Activated T-helper 2 cell treated with anti-CD3 and anti-CD28 coated beads, Interferon-gamma antibody, Interleukin-2, Interleukin-4, amounts not matched to agents 10 μg/mL and 5 μg/mL and 100 μg/mL, durations not matched to agents 14 hours and 24 hours and 36 hours (primary cell): ENCODE measurements at regions not wholly inside any gene's neighbourhood (a gene's known extent, or its start where the extent isn't known, plus 50 kb on each side); places are given as distances from the start of the nearest gene placed in this dataset.
"Not testable (repeated sequence)": the region's sequence is repeated elsewhere in the genome, so short reads cannot be mapped to it uniquely, and the experiment has no call there.

Experiments used
- DNase-seq: peaks from one replicate; pipeline ENCODE4 v3.0.0; 2021; ENCODE audit warnings: low spot score
- H3K27ac Mint-ChIP-seq: one replicate; pipeline ENCODE4 v1.8.0; 2021; ENCODE audit warnings: mixed read lengths
- H3K27me3 Mint-ChIP-seq: one replicate; pipeline ENCODE4 v1.8.0; 2021; ENCODE audit warnings: low read depth, mixed read lengths
- H3K36me3 Mint-ChIP-seq: one replicate; pipeline ENCODE4 v1.8.0; 2021; ENCODE audit warnings: low read depth, mixed read lengths
- H3K4me1 Mint-ChIP-seq: one replicate; pipeline ENCODE4 v1.8.0; 2021; ENCODE audit warnings: low read depth, mixed read lengths
- H3K4me3 Mint-ChIP-seq: one replicate; pipeline ENCODE4 v1.8.0; 2021; ENCODE audit warnings: low read depth, mild to moderate bottlenecking, moderate library complexity, mixed read lengths
- H3K9me3 Mint-ChIP-seq: one replicate; pipeline ENCODE4 v1.8.0; 2021; ENCODE audit warnings: mixed read lengths
- intact Hi-C: fragments of 100-400 bp; cut with micrococcal nuclease; formaldehyde crosslinking; loops from one replicate; pipeline ENCODE4 v1.15.1; 2023

DNA sequence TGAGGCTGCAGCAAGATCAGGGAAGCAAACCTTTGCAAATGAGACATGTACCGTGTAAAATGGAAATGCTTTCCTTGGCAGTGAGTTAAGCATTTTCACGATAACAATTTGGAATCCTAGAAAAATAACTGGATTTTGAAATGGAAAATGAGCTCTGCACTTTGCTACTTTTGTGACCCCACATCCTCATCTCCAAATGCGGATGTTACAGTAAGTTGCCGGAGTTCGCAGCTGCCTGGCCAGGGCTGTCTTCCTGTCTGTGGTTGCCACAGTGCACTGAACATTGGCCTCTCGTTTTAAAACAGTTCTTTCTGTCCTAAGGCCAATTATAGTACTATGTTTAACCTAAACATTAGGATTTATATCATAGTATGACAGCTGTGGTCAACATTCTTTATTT lies 136.2 kb upstream of the FZD8 start:
- Mint-ChIP-seq H3K36me3 (no peaks in the 10 kb centered on the region), H3K27ac (no peak overlapping the region), H3K4me1 (no peaks in the 10 kb centered on the region), H3K4me3 (no peak overlapping the region), H3K27me3 (no peaks in the 10 kb centered on the region), H3K9me3 (no peaks in the 10 kb centered on the region)
- no peak for DNase-seq
- intact Hi-C loops = no loop called here

DNA sequence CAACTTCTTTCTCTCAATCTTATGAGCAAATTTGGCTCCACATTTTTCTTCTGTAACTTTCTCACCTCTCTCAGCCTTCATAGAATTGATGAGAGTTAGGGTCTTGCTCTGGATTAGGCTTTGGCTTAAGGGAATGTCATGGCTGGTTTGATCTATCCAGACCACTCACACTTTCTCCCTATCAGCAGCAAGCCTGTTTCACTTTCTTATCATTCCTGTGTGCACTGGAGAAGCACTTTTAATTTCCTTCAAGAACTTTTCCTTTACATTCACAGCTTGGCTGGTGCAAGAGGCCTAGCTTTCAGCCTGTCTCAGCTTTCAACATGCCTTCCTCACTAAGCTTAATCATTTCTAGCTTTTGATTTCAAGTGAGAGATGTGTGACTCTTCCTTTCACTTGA lies 134.5 kb upstream of the FZD8 start:
- H3K9me3 Mint-ChIP-seq, H3K27me3 Mint-ChIP-seq, H3K4me3 Mint-ChIP-seq, DNase-seq, H3K4me1 Mint-ChIP-seq, H3K27ac Mint-ChIP-seq, intact Hi-C loops, H3K36me3 Mint-ChIP-seq: not testable (repeated sequence)

DNA sequence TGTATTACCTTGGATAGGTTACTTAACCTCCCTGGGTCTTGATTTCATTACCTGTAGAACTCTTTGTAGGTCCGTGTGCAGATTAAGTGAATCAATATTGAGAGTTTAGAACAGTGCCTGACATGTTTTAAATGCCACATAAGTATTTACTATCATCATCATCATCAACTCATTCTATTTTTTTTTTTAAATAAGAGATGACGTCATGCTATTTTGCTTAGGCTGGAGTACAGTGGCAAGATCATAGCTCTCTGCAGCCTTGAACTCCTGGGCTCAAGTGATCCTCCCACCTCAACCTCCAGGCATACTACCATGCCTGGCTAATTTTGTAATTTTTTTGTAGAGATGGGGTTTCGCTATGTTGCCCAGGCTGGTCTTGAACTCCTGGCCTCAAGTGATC lies 132.0 kb upstream of the FZD8 start:
- H3K36me3 Mint-ChIP-seq = no peaks in the 10 kb centered on the region
- intact Hi-C loops = no loop called here
- no peak for DNase-seq
- H3K4me1 Mint-ChIP-seq = no peaks in the 10 kb centered on the region
- H3K9me3 Mint-ChIP-seq = no peaks in the 10 kb centered on the region
- no peak overlapping the region for H3K4me3 Mint-ChIP-seq
- H3K27ac Mint-ChIP-seq = no peak overlapping the region
- no peaks in the 10 kb centered on the region for H3K27me3 Mint-ChIP-seq

DNA sequence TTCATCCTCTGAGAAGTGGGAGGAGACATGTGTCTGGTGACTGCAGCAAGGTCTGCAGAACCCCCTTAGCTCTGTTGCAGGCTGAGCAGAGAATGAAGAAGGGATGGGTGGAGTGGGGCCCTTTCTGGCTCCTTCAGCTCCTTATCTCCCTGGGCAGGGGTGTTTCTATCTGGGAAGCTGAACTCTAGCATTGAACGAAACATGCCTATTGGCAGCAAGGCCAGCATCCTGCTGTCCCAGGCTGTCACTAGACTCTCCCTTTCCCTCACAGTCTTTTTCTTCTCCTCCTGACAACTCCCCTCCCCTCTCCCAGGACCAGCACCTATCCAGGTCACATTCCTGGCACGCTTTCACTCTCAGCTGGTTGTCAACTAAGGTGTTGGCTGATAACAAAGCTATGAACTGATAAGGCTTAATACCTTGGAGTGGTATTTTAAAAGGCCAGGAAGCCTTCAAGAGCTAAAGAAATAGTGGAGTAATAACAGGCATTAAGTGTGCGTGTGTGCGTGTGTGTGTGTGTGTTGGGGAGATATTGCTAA lies 128.8 kb upstream of the FZD8 start:
- DNase-seq = no peak

DNA sequence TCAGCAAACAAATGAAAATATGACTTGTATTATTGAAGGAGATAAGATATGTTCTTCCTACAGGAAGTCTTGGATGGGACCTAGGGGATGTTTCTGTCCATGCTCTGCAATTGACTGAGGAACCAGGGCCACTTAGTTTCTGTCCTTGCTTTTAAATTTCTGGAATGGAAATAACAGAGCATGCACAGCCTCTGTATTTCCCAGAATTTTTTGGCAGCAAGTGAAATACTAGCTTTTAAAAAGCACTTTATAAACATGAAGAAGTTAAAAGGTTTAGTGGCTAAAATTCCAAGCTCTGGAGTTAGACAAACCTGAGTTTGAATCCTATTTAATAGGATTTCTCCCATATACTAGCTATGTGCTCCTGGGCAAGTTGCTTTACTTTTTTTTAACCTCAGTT lies 127.7 kb upstream of the FZD8 start:
- Mint-ChIP-seq H3K36me3 (no peaks in the 10 kb centered on the region), H3K9me3 (no peaks in the 10 kb centered on the region), H3K27me3 (no peaks in the 10 kb centered on the region), H3K4me1 (no peaks in the 10 kb centered on the region), H3K27ac (no peak overlapping the region), H3K4me3 (no peak overlapping the region)
- intact Hi-C loops = no loop called here
- no peak for DNase-seq

More for the DNA sequence above, 128.8 kb upstream of the FZD8 start:
- intact Hi-C loops = no loop called here
- Mint-ChIP-seq H3K27me3 (no peaks in the 10 kb centered on the region), H3K9me3 (no peaks in the 10 kb centered on the region), H3K4me1 (no peaks in the 10 kb centered on the region), H3K4me3 (no peak overlapping the region), H3K27ac (no peak overlapping the region), H3K36me3 (no peaks in the 10 kb centered on the region)

DNA sequence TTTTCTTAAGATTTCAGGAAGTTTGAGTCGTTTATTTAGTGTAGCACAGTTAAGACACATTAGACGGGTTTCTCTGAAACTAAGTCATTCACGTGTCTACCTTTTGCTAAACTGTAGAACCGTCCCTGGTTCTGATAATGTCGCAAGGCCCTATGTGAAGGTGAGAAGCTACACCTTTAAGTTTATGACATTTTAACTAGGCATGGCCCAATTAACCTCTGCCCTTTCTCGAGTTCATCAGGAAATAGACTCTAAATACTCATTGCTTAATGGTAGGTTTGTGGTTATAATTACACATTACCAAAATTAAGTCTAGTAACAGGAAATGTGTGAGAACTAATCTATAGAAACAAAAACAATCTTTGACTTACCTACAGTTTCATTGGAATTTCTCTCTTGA lies 126.6 kb upstream of the FZD8 start:
- Mint-ChIP-seq H3K27ac (no peak overlapping the region), H3K9me3 (no peaks in the 10 kb centered on the region), H3K36me3 (no peaks in the 10 kb centered on the region), H3K4me1 (no peaks in the 10 kb centered on the region), H3K4me3 (no peak overlapping the region), H3K27me3 (no peaks in the 10 kb centered on the region)
- no peak for DNase-seq
- intact Hi-C loops = no loop called here

DNA sequence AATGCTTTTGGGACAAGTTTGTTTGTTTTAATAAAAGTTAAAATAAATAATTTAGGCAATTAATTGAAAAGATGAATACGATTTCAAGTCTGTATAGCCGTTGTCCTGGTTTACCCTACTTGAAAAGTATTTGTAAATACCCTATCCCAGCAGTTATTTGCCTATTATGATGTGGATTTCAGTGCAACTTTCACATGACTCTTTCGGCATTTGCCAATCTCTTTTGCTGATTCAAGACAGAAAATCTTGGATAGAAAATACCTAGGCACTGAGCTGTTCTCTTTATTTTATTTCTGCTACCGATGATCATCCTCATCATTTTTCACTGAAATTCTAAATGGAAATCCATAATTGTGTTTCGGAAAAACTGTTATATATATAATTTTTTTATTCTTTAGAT lies 125.9 kb upstream of the FZD8 start:
- intact Hi-C loops = no loop called here
- Mint-ChIP-seq H3K9me3 (no peaks in the 10 kb centered on the region), H3K36me3 (no peaks in the 10 kb centered on the region), H3K27ac (no peak overlapping the region), H3K27me3 (no peaks in the 10 kb centered on the region), H3K4me3 (no peak overlapping the region), H3K4me1 (no peaks in the 10 kb centered on the region)
- no peak for DNase-seq

DNA sequence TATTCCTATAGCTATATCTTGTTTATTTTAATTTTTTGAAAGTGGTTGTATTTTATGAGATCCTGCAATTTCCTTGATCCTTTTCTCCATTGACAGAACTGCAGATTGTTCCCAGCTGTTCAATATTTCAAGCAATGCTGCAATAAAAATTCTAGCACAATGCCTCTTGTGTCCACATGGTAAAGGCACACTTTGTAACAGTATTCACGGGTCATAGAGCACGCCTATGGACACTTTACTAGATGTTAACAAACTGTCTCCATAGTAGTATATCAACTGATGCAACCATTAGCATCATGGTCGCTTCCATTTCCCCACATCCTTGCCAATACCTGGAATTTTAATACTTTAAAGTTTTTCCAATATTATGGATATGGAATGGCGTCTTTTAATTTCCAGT lies 123.9 kb upstream of the FZD8 start:
- no peaks in the 10 kb centered on the region for H3K9me3 Mint-ChIP-seq
- no peaks in the 10 kb centered on the region for H3K36me3 Mint-ChIP-seq
- DNase-seq = no peak
- no peaks in the 10 kb centered on the region for H3K27me3 Mint-ChIP-seq
- intact Hi-C loops = no loop called here
- no peaks in the 10 kb centered on the region for H3K4me1 Mint-ChIP-seq
- H3K4me3 Mint-ChIP-seq = no peak overlapping the region
- H3K27ac Mint-ChIP-seq = no peak overlapping the region

DNA sequence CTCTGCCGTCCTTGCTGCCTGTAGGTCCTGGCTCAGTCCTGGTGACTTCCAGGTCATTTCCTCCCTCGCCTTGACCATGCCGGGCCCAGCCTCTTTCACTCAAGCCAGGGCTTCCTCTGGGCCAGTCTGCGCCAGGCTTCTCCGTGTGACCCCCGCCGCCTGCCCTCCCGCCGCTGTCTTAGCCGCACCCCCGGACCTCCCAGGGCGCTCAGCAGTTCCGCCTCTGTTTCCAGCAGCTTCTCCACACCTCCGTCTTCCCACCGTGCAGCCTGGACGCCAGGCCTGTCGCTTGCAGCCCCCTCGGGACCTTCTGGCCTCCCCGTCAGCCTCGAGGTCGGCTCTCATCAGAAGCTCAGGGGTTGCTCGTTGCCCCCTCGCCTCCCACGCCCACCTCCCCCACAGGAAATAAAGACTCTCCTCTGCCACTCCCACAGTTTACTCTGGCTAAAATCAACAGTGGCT lies 123.0 kb upstream of the FZD8 start:
- no peaks in the 10 kb centered on the region for H3K9me3 Mint-ChIP-seq
- no peak for DNase-seq
- no peak overlapping the region for H3K4me3 Mint-ChIP-seq
- H3K36me3 Mint-ChIP-seq = no peaks in the 10 kb centered on the region
- H3K27ac Mint-ChIP-seq = no peak overlapping the region
- H3K27me3 Mint-ChIP-seq = no peaks in the 10 kb centered on the region
- intact Hi-C loops = no loop called here
- H3K4me1 Mint-ChIP-seq = no peaks in the 10 kb centered on the region

DNA sequence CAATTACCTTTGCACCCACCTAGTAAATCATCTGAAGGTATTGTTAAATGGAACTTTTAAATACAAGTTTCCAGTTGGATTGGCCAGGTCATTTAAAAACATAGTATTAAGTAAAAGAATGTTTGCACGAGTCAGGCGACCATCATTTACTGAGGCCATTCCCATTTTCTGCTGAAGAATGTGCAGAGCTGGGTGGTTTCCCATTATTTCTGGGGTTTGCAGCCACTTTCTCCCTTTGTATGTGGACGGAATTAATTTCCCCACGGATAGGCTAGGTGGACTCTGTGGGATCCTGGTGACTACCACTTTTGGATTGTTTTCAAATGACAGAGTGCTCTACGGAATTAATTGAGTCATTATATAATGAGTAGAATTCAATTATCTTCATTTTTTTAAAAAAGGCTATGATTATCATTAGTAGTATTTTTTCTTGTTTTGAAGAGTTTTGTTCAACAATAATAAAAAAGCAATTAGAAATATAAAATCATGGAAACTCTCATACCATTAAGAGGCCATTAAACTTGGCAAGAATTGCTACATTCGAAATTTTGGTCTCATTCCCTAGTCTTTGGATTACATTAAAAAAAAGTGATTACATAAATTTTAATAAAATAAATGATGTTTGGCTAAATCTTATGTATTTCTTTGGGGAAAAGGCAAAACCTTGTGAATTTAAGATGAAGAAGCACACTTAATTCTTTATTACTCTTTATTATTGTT lies 120.4 kb upstream of the FZD8 start:
- H3K9me3 Mint-ChIP-seq = no peaks in the 10 kb centered on the region
- no peaks in the 10 kb centered on the region for H3K36me3 Mint-ChIP-seq
- DNase-seq = no peak
- H3K27me3 Mint-ChIP-seq = no peaks in the 10 kb centered on the region
- intact Hi-C loops = no loop called here
- H3K4me1 Mint-ChIP-seq = no peaks in the 10 kb centered on the region
- no peak overlapping the region for H3K27ac Mint-ChIP-seq
- no peak overlapping the region for H3K4me3 Mint-ChIP-seq

DNA sequence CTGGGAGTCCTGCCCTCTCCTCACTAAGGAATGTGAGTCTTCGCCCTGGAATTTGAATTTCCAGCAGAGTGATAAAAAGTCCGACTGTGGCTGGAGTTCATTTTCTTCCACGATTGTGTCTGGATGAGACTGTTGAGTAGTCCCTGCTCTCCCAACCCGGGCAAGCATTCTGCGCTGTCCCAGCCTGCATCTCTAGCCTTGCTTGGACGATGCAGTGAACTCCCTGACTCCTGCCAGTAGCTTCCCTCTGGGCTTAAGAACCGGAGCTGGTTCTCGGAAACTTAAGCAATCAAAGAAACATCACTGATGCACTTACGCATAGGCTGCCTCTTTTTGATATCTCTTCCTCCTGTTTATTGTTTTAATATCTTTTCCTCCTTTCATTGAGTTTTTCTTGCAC lies 116.0 kb upstream of the FZD8 start:
- intact Hi-C loops = no loop called here
- Mint-ChIP-seq H3K36me3 (no peaks in the 10 kb centered on the region), H3K4me1 (no peaks in the 10 kb centered on the region), H3K27me3 (no peaks in the 10 kb centered on the region), H3K4me3 (no peak overlapping the region), H3K27ac (no peak overlapping the region), H3K9me3 (no peaks in the 10 kb centered on the region)
- no peak for DNase-seq

DNA sequence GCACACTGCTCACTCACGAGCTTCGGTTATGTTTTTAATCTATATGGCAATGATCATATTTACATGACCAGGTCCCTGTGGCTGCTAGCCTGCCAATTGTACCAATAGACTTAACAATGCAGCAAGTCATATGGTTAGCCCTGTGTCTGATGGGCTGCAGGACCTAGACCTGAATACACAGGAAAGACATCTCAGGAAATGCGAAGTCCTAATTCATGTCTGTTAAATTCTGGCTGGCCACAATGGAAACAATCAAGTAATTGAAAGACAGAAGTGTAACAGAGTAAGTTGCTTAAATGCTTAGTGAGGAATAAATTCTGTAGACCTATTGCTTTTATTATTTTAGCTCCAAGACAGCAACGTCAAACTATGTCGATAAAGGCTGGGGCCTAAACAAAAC lies 112.4 kb upstream of the FZD8 start:
- Mint-ChIP-seq H3K27ac (no peak overlapping the region), H3K27me3 (no peaks in the 10 kb centered on the region), H3K4me1 (no peaks in the 10 kb centered on the region), H3K36me3 (no peaks in the 10 kb centered on the region), H3K9me3 (no peaks in the 10 kb centered on the region), H3K4me3 (no peak overlapping the region)
- intact Hi-C loops = no loop called here
- DNase-seq = no peak

DNA sequence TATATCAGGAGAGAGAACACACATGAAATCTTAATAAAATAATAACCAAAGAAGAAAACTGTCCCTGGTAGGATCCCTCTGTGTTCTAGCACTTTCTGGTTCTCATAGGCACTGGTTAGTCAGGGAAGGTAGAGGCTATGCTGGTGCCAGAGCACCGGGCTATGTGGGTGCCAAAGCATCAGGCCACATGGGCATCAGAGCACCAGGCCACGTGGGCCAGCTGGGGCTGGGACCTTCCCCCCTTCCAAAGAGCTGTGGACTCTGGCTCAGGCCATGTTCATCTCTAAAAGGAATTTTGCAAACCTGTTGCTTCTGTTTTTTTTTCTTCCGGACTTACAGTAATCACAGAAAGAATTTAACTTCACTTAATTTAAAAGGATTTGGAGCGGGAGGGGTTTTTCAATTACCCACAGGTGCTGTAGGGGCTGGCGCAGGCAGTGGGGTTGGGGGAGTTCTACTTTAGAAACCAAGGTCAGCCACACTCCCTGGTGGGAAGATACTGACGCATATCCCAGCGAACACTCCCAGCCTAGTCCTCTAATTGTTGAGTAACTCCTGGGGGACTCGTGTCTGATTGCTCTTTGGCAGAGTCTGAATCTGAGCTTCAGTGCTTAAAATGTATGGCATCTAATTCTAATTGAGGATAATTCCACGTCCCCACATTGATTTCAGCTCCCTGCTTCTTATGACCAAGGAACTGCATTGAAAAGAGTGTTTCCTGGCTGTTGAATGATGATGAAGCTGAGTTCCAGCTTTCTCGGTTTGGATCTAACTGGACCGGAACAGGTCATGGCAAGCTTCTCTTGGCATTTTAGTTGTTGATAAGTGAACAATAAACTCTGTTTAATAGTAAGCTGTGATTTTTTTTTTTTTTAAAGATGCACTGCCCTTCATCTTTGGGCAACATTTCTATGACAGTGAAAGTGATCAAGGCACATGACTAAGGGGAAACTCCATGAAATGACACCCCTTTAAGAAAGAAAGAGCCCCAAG lies 110.7 kb upstream of the FZD8 start:
- Mint-ChIP-seq H3K36me3 (no peaks in the 10 kb centered on the region), H3K9me3 (no peaks in the 10 kb centered on the region), H3K27ac (no peak overlapping the region), H3K4me3 (no peak overlapping the region), H3K27me3 (no peaks in the 10 kb centered on the region), H3K4me1 (no peaks in the 10 kb centered on the region)
- no peak for DNase-seq
- intact Hi-C loops = no loop called here
